Astrocyte (in vitro differentiated cells and primary cell): ENCODE measurements at regions not wholly inside any gene's neighbourhood (a gene's known extent, or its start where the extent isn't known, plus 50 kb on each side); places are given as distances from the start of the nearest gene placed in this dataset.

Experiments used
- DNase-seq: peaks from one replicate; pipeline ENCODE4 v3.0.0-alpha.2; 2010; ENCODE audit warnings: low read depth
- FAIRE-seq: peaks from 2 replicates; lab custom pipeline; 2011; peaks lifted over from hg19 to GRCh38; lab: Jason Lieb, UNC
- H2AFZ ChIP-seq: 2 replicates; pipeline ENCODE4 v1.6.0; 2012; ENCODE audit warnings: low read depth, low read length, inconsistent platforms
- H3K27ac ChIP-seq: 2 replicates; pipeline ENCODE4 v1.5.1; 2011; ENCODE audit warnings: low read depth, low read length, inconsistent platforms
- H3K27me3 ChIP-seq: 2 replicates; pipeline ENCODE4 v1.6.0; 2011; ENCODE audit warnings: low read length, inconsistent platforms; ENCODE audit not compliant: insufficient read depth
- H3K36me3 ChIP-seq: 2 replicates; pipeline ENCODE4 v1.5.1; 2011; ENCODE audit warnings: low read length, inconsistent platforms; ENCODE audit not compliant: insufficient read depth
- H3K4me1 ChIP-seq: 2 replicates; pipeline ENCODE4 v1.5.1; 2011; ENCODE audit warnings: low read length, inconsistent platforms; ENCODE audit not compliant: insufficient read depth
- H3K4me2 ChIP-seq: 2 replicates; pipeline ENCODE4 v1.6.0; 2012; ENCODE audit warnings: low read length, inconsistent platforms
- H3K4me3 ChIP-seq: 2 replicates; pipeline ENCODE4 v1.5.1; 2011; ENCODE audit warnings: low read depth, mild to moderate bottlenecking, low read length, inconsistent platforms; ENCODE audit not compliant: insufficient read depth
- H3K79me2 ChIP-seq: 2 replicates; pipeline ENCODE4 v1.6.0; 2012; ENCODE audit warnings: mild to moderate bottlenecking, low read length, inconsistent platforms; ENCODE audit not compliant: insufficient read depth
- H3K9ac ChIP-seq: 2 replicates; pipeline ENCODE4 v1.6.0; 2012; ENCODE audit warnings: mild to moderate bottlenecking, low read length, inconsistent platforms
- H3K9me3 ChIP-seq: 2 replicates; pipeline ENCODE4 v1.5.1; 2012; ENCODE audit warnings: low read depth, mild to moderate bottlenecking, low read length, inconsistent platforms; ENCODE audit not compliant: insufficient read depth
- H4K20me1 ChIP-seq: 2 replicates; pipeline ENCODE4 v1.6.0; 2012; ENCODE audit warnings: low read length, inconsistent platforms; ENCODE audit not compliant: insufficient read depth
- H3K27ac Mint-ChIP-seq: one replicate; pipeline ENCODE4 v1.8.0; 2021; ENCODE audit warnings: mild to moderate bottlenecking, mixed read lengths; ENCODE audit not compliant: unreplicated experiment
- H3K27me3 Mint-ChIP-seq: one replicate; pipeline ENCODE4 v1.8.0; 2021; ENCODE audit warnings: low read depth, mixed read lengths; ENCODE audit not compliant: unreplicated experiment
- H3K36me3 Mint-ChIP-seq: one replicate; pipeline ENCODE4 v1.8.0; 2021; ENCODE audit warnings: low read depth, mixed read lengths; ENCODE audit not compliant: unreplicated experiment
- H3K4me1 Mint-ChIP-seq: one replicate; pipeline ENCODE4 v1.8.0; 2021; ENCODE audit warnings: low read depth, mixed read lengths; ENCODE audit not compliant: unreplicated experiment
- H3K4me3 Mint-ChIP-seq: one replicate; pipeline ENCODE4 v1.8.0; 2021; ENCODE audit warnings: mild to moderate bottlenecking, moderate library complexity, mixed read lengths; ENCODE audit not compliant: unreplicated experiment
- H3K9me3 Mint-ChIP-seq: one replicate; pipeline ENCODE4 v1.8.0; 2021; ENCODE audit warnings: mild to moderate bottlenecking, mixed read lengths; ENCODE audit not compliant: unreplicated experiment
- EZH2 ChIP-seq: IDR thresholded peaks from 2 replicates; pipeline ENCODE4 v1.6.1; 2012; ENCODE audit warnings: mild to moderate bottlenecking, low read length, inconsistent platforms; ENCODE audit not compliant: insufficient read depth
- TF ChIP-seq, protein P1 (sequence below): IDR thresholded peaks from 2 replicates; pipeline ENCODE4 v1.5.1; 2011; ENCODE audit warnings: low read depth, mild to moderate bottlenecking, inconsistent platforms, low read length, moderate library complexity; ENCODE audit not compliant: insufficient read depth

GRCh38 chr15:31276596-31277298 lies 49.9 kb upstream of the KLF13 start:
- Histone ChIP-seq H3K9me3 (no peaks in the 10 kb centered on the region), H4K20me1 (no peaks in the 10 kb centered on the region), H2AFZ (no peak overlapping the region), H3K9ac (no peak overlapping the region), H3K4me1 (peaks cover 3% of the 10 kb centered on the region), H3K79me2 (no peaks in the 10 kb centered on the region), H3K4me3 (no peak overlapping the region), H3K27ac (no peak overlapping the region), H3K27me3 (no peaks in the 10 kb centered on the region), H3K4me2 (no peak overlapping the region), H3K36me3 (no peaks in the 10 kb centered on the region)
- Mint-ChIP-seq H3K9me3 (peaks cover 5% of the 10 kb centered on the region), H3K27ac (no peak overlapping the region), H3K27me3 (peaks cover 17% of the 10 kb centered on the region), H3K4me1 (peaks cover 8% of the 10 kb centered on the region), H3K4me3 (no peak overlapping the region), H3K36me3 (no peaks in the 10 kb centered on the region)
- no peak for FAIRE-seq
- DNase-seq, result no peak
- TF ChIP-seq EZH2, result no peak
- TF ChIP-seq, protein P1, sequence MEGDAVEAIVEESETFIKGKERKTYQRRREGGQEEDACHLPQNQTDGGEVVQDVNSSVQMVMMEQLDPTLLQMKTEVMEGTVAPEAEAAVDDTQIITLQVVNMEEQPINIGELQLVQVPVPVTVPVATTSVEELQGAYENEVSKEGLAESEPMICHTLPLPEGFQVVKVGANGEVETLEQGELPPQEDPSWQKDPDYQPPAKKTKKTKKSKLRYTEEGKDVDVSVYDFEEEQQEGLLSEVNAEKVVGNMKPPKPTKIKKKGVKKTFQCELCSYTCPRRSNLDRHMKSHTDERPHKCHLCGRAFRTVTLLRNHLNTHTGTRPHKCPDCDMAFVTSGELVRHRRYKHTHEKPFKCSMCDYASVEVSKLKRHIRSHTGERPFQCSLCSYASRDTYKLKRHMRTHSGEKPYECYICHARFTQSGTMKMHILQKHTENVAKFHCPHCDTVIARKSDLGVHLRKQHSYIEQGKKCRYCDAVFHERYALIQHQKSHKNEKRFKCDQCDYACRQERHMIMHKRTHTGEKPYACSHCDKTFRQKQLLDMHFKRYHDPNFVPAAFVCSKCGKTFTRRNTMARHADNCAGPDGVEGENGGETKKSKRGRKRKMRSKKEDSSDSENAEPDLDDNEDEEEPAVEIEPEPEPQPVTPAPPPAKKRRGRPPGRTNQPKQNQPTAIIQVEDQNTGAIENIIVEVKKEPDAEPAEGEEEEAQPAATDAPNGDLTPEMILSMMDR, result no peak
